GM12874 (cell line): ENCODE measurements at regions not wholly inside any gene's neighbourhood (a gene's known extent, or its start where the extent isn't known, plus 50 kb on each side); places are given as distances from the start of the nearest gene placed in this dataset.

ENCODE experiments used
- CTCF ChIP-seq: IDR thresholded peaks from 2 replicates; pipeline ENCODE4 v1.5.1; 2011; ENCODE audit warnings: low read depth, mild to moderate bottlenecking, control low read depth, low read length, moderate library complexity; ENCODE audit not compliant: insufficient read depth

- TF ChIP-seq CTCF, result no peak
These were observed 573.5 kb downstream of the BCKDHB start for GRCh38 chr6:80679992-80680391.

GRCh38 chr6:80676386-80676785, 569.9 kb downstream of the BCKDHB start:
- no peak for TF ChIP-seq CTCF

- no peak for TF ChIP-seq CTCF
These were observed 568.2 kb downstream of the BCKDHB start for GRCh38 chr6:80674669-80675068.

GRCh38 chr6:80673367-80673766, 566.9 kb downstream of the BCKDHB start:
- TF ChIP-seq CTCF, result no peak

- TF ChIP-seq CTCF, result no peak
These were observed 560.5 kb downstream of the BCKDHB start for GRCh38 chr6:80667006-80667405.

- TF ChIP-seq CTCF, result no peak
These were observed 552.5 kb downstream of the BCKDHB start for GRCh38 chr6:80658926-80659325.

- TF ChIP-seq CTCF, result no peak
These were observed 540.7 kb downstream of the BCKDHB start for GRCh38 chr6:80647156-80647555.

GRCh38 chr6:80643881-80644280, 537.4 kb downstream of the BCKDHB start:
- TF ChIP-seq CTCF, result no peak
